ENCODE measurements at regions not wholly inside any gene's neighbourhood (a gene's known extent, or its start where the extent isn't known, plus 50 kb on each side); places are given as distances from the start of the nearest gene placed in this dataset.

DNA sequence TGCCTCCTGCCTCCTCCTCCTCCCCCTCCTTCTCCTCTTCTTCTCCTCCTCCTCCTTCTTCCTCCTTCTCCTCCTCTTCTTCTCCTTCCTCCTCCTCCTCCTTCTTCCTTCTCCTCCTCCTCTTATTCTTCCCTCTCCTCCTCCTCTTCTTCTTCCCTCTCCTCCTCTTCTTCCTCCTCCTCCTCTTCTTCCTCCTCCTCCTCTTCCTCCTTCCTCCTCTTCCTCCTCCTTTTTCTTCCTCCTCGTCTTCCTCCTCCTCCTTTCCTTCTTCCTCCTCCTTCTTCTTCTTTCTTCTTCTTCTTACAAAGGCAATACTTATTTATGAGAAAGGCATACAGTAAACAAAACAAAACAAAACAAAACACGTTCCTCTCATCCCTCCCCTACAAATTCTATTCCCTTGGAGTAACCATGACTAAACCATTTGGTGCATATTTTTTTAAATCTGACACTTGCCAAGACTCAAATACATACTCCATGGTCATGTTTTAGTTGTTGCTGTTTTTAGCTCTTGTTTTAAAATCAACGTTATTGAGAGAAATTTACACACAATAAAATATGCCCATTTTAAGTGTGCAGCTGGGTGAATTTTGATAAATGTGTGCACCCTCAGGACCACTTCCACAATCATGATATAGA is 135.6 kb downstream of the FOXD1 start:
- no peak for DNase-seq (ENCODE audit: low read depth in 4 of 4, low spot score in 2 of 4)

DNA sequence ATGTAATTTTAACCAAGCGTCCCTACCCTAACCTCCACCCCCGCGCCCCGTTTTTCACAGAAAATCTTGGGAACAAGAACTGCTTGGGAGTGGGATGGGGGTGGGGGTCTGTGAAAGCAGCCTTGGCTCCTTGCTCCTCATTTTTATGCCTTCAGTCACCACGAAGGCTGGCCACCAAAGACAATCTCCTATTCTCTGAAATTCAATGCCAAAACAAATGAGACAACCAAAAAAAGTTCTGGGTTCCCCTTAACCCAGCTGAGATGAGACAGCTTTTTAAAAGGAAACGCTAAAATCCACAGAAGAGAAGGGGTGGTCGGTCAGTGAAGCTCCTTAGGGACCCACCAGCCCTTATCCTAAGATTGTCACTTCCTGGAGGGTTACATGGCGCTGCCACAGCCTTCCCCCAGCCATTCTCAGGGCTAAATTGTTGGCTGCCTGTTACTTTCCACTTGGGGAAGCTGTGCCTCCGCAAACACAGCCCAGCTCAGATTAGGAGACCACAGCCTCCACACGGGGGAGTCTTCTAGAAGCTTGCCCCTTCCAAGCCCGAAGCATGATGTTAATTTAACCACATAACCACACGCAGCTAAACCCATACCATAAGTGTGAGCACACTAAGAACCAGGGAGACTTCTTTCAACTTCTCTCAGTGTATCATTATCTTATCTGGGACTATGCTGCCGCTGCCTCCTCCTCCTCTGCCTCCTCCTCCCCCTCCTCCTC is 136.3 kb downstream of the FOXD1 start:
- no peak for DNase-seq (ENCODE audit: low read depth in 4 of 4, low spot score in 2 of 4)

DNA sequence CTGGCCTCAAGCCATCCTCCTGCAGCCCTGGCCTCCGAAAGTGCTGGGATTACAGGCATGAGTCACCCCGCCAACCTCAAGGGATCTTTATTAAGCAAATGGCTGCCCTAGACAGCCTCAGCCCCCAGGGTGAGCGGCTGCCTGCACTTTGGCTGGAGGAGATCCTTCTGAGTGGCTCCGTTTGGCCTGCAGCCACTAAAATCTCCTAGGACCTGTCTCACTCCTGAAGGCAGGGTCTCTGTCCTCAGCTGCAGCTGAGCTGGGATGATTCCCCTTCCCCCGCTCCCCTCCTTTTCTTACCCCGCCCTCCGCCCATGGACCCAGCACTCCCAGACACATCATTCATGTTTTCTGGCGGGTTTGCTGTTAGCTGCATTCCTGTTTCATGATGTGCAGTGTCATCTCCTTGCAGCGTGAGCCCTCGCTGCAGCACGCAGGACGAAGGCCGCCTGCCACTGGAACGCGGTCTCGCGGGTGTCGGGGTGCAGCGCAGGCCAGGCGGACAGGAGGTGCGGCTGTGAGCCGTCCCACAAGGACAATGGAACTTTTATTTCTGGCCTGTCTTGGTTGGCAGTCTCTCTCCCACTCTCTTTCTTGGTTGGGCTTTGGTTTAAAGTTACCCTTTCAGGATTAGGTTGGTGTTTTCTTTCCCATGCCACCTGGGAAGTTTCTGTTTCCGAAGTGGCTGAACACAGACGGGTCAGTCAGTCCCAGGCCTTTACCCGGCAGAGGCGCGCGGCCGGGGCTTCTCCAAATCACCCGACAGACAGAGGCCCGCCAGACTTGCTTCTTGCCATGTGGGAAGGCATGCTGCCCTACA is 137.1 kb downstream of the FOXD1 start:
- no peak for DNase-seq (ENCODE audit: low read depth in 4 of 4, low spot score in 2 of 4)

DNA sequence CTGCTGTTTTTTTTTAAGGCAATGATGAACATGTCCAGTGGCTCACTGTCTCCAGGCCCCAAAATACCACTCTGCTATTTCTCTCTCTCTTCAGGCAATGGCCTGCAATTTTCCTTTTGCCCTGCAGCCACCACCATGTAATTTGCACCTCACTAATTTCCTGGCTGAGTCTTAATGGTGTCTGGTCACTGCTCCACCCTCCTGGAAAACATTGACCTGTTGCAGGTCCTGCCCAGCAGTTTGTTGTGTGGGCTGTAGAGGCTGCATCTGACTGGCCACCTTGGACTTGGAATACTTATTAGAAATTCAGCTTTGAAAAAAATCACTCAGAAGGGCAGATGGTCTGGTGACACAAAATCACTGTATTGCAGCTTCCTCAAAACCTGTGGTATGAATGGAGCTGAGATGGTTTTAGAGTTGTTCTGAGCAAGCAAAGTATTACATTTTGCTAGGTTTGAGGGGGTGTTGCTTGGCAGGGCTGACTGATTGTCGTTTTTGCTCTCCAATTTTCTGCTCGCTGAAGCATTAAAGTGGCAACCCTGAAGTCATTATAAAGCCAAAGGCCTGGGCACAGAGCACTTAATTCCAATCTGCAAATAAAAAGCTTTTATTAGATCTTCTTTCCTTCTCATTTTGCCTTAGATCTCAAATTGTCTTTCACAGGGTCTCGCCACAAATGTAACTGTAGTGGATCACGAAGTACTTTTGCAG is 134.8 kb downstream of the TMEM174 start:
- DNase-seq (ENCODE audit: low read depth in 4 of 4, low spot score in 2 of 4), result no peak

DNA sequence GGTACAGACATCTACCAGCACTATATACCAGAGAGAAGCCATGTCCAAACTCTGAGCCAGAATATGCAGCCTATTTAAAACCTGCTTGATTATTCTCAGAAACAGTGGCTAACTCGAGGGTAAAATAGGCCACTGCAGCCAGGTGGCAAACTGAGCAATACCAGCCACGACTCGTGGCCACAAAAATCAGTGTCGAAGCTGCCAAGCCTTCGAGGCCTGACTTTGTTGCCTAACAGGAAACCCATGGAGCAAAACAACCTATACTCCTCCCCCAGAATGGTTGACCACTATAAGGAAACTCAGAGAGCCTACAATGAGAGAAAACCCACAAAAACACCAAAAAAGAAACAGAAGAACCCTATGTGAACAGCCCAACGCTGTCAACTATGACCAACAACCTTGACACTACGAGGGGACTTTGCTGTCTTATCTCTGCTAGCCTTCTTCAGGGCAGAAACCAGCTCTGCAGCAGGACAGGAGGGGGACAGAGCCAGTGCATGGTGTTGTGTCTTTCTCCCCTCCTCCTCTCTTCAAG is 133.8 kb downstream of the TMEM174 start:
- DNase-seq (ENCODE audit: low read depth in 4 of 4, low spot score in 2 of 4), result no peak

DNA sequence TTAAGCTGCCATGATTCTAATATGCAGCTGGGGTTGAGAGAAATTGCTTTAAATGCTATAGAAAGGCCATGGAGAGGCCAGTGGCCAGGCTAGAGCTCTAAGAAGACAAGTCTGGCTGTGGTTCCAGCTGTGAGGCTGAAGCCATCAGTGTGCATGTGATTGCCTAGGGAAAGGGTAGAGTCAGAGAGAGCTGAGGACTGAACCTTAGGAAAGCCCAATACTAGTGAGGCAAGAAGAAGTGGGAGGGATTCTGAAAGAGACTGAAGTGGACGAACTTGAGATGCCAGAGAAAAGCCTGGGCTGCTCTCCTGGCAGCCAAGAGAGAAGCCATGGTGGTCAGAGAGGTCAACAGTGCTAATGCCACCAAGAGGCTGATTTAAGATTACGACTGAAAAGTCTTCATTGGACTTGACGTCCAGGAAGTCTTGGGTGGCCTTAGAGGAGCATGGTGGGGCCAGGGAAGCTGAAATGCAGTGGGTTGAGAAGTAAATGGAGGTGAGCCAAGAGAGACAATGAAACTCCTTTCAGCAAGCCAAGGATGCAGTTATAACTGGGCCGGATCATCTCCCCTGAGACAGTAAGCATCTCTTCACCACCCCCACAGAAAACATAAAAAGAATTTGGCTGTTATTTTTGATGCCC is 133.2 kb downstream of the TMEM174 start:
- DNase-seq (ENCODE audit: low read depth in 4 of 4, low spot score in 2 of 4), result no peak

DNA sequence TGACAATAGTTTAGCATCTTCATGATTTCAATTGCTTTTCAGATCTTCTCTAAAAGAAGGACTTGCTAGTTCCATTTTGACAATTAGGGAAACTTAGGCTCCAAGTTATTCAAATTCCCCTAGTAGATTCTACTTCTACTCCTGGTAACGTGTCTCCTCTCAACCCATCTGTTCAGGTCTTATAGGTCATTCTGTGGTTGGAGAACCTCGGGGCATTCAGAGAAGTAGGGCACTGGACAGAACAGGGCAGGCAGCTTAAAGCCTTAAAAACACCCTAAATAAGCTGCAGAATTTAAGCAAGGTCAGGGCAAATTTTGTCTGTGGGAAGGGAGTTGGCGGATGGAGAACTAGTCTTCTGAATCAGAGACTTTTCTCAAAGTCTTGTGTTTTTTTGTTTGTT is 132.4 kb downstream of the TMEM174 start:
- no peak for DNase-seq (ENCODE audit: low read depth in 4 of 4, low spot score in 2 of 4)

DNA sequence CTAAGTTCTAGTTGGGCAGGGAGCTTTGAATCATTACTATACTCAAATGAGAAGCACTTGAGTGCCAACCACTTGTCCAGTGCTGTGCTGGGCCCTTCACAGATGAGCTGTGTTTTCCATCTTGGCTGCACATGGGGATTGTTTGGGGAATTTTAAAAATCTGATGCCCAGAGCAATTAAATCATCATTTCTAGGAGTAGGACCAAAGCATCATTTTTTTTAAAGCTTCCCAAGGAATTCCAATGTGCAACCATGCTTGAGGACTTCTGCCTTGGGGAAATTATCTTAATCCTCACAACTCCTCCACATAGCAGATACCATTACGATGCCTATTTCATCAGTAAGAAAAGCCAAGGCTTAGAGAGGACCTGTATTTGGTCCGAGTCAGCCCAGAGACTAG is 131.4 kb downstream of the TMEM174 start:
- DNase-seq (ENCODE audit: low read depth in 4 of 4, low spot score in 2 of 4), result no peak

DNA sequence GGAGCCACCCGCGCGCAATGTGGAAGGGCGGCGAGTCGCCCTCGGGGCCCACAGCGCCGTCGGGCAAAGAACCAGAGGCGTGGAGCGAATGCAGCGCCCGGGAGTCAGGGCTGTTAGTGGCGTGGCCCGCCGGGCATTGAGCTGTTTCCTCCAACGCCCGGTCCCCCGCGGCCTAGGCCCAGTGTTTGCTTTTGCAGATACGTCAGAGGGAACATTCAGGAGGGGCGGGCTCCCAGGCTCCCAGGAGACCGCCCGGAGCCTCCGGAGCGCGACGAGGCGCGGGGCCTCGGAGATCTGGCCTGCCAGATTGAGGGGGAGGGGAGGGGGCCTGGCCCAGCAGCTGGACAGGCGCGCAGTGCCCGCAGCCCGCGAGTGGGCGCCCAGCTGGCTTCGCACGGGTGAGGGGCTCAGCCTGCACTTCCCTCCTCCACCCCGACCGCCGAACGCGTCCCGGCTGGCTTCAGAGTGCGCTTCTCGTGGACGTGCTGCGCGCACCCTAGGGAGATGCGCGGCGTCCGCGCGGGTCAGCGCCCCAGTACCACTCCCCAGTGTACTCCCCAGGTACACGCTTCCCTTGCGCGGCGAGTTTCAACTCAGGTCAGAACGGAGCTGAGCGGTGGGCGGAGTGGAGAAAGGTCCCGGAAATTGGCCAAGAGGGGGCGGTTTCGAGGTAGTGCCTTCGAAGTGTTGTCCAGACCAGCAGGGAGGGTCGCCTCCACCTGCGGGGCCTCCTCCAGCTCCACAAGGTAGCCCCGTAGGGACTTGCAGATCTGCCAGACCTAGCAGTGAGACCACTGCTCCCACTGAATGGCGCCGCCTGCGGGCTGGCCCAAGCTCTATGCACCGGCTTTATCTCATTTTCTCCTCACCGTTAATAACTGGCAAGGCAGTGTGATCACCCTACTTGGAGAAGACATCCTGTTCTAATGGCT is 130.4 kb downstream of the TMEM174 start:
- DNase-seq (ENCODE audit: low read depth in 4 of 4, low spot score in 2 of 4), result no peak

DNA sequence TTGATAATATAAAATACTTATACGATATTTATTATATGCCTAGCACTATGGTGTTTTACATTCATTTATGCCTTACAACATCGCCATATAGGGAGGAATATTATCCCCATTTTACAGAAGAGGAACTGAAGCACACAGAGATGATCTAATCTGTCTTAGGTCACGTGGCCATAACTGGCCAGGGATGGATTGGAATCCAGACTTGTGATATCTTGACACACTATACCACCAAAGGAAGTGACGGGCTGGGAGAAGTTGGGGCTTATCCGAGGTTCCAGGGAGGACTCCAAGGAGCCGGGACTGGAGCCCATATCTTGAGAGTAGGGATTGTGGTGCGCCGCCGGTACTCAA is 129.8 kb downstream of the TMEM174 start:
- DNase-seq (ENCODE audit: low read depth in 4 of 4, low spot score in 2 of 4), result no peak

DNA sequence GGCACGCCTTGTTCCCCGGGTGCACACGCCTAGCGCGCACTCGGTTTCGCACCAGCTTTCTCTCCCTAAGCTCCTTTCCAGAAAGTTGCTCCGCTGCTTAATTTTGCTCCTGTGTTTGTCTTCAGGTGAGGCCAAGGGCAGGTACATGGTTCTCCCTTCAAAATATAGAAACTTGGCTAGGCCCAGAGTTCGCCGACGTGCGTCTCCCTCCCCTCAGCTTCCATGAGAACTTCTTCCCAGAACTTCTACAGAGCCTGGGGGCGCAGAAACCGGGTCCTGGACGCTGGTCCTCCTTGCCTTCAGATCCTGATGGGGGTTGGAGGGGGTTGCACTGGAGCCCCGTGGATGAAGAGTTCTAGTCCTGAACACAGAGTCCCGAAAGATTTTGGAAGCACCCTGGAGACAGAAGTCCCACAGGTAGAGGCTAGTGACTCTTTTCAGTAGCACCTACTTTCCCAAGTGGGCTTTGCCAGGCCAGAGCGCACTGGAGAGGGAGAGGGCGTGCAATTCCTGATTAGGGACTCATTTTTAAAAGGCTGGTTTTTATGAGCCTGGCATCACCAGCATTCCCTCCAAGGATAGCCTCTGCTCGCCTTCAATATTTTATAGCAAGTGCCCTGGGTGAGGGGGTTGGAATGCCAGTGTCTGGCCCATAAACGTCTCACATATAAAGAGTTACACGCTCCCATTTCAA is 128.4 kb downstream of the TMEM174 start:
- no peak for DNase-seq (ENCODE audit: low read depth in 4 of 4, low spot score in 2 of 4)

DNA sequence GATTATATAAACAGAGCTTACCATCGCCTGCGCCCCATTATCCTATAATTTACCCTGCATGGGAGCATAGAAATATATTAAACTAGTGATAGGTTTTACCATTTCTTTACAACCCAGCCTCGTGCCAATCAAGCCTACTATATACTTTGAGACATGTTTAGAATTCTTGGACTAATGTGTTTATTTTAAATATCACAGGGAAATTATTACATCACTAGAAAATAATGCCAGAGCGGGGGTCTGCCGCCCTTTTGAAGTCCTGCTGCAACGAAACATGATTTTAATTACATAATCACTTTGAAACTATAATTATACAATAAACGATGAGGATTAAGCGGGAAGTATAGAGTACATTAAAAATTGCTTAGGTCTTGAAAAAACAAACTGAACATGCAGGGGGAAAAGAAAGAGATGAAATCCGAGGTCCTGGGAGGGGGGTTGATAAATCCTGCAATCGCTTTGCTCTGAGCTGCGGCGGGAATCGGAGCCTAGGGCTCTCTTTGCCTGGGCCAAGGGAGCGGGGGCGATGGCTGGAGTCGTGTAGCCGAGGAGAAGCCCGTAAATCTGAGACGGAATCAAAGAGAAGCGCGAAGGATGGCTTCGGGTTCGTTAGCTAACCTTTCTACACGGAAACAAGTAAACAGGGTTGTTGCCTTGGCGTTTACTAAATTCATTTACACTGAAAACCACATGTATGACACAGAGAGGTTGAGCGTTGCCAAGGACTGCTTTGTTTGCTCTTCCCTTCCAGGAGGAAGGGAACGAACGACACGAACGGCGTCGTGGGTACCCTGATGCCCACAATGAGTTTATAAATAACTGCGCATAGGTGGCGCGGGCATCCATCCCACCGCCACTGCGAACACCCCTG is 127.6 kb downstream of the TMEM174 start:
- no peak for DNase-seq (ENCODE audit: low read depth in 4 of 4, low spot score in 2 of 4)

DNA sequence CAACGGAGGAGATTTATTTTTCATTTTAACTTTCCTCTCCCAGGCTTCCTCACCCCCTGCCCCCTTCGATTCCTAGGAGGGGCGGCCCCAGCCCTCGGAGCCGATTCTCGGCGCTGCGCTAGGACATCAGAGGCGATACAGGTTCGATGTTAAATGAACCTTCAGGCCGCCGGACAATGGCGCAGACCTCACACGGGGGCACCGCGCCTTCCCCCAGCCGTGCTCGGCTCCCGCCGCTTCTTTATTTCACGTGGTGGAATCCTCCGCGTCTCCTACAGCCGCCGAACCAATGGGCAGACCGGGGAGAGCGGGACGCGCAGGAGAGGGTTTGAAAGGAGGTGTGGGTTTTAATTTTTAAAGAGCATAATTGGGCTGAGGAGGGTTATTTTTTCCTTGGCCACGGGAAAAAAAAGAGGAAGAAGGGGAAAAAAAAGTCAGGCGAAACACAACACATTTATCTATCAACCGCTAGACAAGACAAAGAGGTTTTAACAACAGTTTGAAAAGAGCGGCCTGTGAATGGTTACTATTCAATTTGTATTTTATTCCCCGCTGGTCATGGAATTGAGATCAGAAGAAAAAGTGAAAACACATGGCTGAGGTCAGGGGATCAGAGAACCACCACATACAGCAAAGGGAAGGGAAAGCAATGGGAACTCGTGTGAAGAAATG is 126.8 kb downstream of the TMEM174 start:
- no peak for DNase-seq (ENCODE audit: low read depth in 4 of 4, low spot score in 2 of 4)

DNA sequence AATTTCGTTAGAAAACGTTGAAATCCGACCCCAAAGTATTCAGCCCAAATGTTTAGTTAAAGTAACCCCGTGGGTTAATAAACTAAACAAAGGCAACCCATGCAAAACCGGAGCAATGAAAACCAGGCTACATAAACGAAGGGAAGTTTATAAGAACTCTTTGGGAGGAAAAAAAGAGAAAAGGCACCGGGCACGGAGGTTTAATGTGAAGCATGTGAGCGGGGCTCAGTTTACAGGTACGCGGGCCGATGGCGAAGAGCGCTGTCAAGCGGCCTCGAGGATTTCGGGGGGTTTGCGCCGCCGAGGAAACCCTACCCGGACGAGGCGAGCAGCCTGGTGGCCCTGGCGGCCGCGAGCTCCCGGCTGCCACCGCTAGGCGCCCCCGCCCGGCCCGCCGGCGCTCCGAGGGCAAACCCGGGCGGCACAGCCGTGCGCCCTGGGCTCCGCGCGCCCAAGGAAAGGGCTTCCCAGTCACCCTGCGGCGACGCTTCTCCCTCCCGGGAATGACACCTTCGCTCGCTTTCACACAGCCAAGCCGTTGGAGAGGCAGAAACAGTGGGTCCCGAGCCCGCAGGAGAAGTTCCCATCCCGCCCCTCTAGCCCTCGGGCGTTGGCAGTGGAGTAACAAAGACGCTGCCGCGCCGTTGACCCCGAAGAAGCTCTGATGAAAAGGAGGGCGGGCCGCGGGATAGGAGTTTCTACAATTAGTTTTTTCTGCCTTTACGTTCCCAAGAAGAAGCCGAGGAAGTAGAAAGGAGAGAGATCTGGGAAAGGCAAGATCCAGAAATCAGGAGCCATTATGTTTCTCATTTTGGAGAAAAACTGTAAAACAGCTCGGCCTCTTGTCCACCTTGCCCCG is 126.0 kb downstream of the TMEM174 start:
- no peak for DNase-seq (ENCODE audit: low read depth in 4 of 4, low spot score in 2 of 4)

DNA sequence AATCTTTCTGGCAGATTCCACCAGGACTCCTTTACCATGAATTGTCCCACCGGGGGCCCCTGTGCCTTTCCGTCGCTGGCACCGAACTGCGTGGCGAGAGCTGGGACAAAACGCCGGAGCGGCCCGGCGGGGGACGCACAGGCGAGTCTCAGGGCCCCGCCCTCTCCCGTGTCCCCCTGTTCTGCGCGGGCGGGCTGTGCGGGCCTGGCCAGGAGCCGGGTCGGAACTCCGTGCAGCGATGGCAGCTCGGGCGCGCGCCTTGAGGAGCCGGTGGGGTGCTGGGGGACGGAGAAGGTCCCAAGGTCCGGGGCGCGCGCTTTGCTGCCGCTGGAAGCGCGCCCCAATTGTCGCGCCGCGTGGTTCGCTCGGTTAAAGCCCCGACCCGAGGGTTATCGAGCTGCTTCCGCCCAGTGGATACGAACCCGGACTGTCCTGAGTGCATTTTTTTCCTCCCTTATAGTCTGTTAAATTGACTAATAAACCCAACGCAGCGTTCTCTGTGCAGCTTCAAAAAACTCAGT is 125.3 kb downstream of the TMEM174 start:
- DNase-seq (ENCODE audit: low read depth in 4 of 4, low spot score in 2 of 4), result no peak

DNA sequence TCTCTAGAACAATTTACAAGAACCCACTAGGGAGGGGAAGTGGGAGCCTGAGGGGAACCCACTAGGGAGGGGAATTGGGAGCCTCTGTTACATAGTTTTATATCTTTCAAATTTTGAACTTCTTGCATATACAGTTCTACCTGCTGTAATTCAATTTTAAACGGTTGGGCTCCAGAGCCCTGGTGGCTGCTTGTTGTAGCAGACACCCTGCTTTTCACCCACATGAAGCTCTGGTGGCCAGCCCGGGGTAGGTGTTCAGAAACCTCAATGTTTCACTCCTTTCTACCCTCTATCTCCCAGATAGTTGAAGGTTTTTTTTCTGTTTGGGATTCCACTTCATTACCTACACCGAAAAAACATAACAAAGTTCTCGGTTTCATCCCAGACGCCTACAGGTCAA is 124.4 kb downstream of the TMEM174 start:
- no peak for DNase-seq (ENCODE audit: low read depth in 4 of 4, low spot score in 2 of 4)
